Panc1 (cell line): ENCODE measurements at regions not wholly inside any gene's neighbourhood (a gene's known extent, or its start where the extent isn't known, plus 50 kb on each side); places are given as distances from the start of the nearest gene placed in this dataset.

Experiments used
- ATAC-seq: fragments of 200-7000 bp; cut with Tn5 transposase; 2 replicates; pipeline ENCODE4 v1.9.1; 2020; ENCODE audit warnings: mild to moderate bottlenecking, moderate library complexity
- BruUV-seq: library from RNA; stranded (reverse); fragments of 400-500 nt; replicated peaks from 2 replicates; lab custom pipeline; 2021; lab: Mats Ljungman, UMichigan
- CTCF ChIA-PET: fragments of 300-600 bp; sonication (Branson Sonifier 250); formaldehyde crosslinking; loops from one replicate; lab custom pipeline; 2022; ENCODE audit warnings: antibody characterized with exemption; lab: Charles Lee
- POLR2A ChIA-PET: fragments of 300-600 bp; sonication (Branson Sonifier 250); formaldehyde crosslinking; loops from one replicate; lab custom pipeline; 2022; ENCODE audit warnings: antibody characterized with exemption; lab: Charles Lee
- DNase-seq: peaks from one replicate; pipeline ENCODE4 v3.0.0-alpha.2; 2010; ENCODE audit warnings: low read depth, low spot score
- H3K27ac ChIP-seq: 2 replicates; pipeline ENCODE4 v1.5.1; 2011; ENCODE audit warnings: mild to moderate bottlenecking, low read length, inconsistent platforms
- H3K27me3 ChIP-seq: fragments of 200-500 bp; sonication (Bioruptor generic); 2 replicates; pipeline ENCODE4 v1.6.0; 2014; ENCODE audit warnings: low read length, inconsistent platforms; ENCODE audit not compliant: control insufficient read depth, insufficient read depth
- H3K36me3 ChIP-seq: fragments of 200-500 bp; sonication (Bioruptor generic); 2 replicates; pipeline ENCODE4 v1.5.1; 2014; ENCODE audit warnings: inconsistent platforms, mild to moderate bottlenecking, low read length, moderate library complexity; ENCODE audit not compliant: control insufficient read depth, insufficient read depth
- H3K4me1 ChIP-seq: 2 replicates; pipeline ENCODE4 v1.5.1; 2011; ENCODE audit warnings: inconsistent platforms, mild to moderate bottlenecking, low read length, moderate library complexity; ENCODE audit not compliant: control insufficient read depth, insufficient read depth
- H3K4me3 ChIP-seq, 2 experiments: 2 replicates each; pipeline ENCODE4 v1.5.1; 2011 to 2012; ENCODE audit warnings: low read depth in 2 of 2, low read length in 2 of 2, mild to moderate bottlenecking in 2 of 2, inconsistent platforms in 1 of 2, moderate library complexity in 1 of 2
- H3K9me3 ChIP-seq: fragments of 200-500 bp; sonication (Bioruptor generic); 2 replicates; pipeline ENCODE4 v1.5.1; 2014; ENCODE audit warnings: low read depth, mild to moderate bottlenecking, inconsistent platforms, low read length, moderate library complexity; ENCODE audit not compliant: control insufficient read depth, insufficient read depth
- POLR2AphosphoS5 ChIP-seq: IDR thresholded peaks from 2 replicates; pipeline ENCODE4 v1.6.1; 2012; ENCODE audit warnings: mild to moderate bottlenecking, low read depth, low read length, moderate library complexity
- SIN3A ChIP-seq: IDR thresholded peaks from 2 replicates; pipeline ENCODE4 v1.6.1; 2012; ENCODE audit warnings: low read depth, mild to moderate bottlenecking, low read length, moderate library complexity, borderline replicate concordance; ENCODE audit not compliant: insufficient read depth
- TCF7L2 ChIP-seq: IDR thresholded peaks from 2 replicates; pipeline ENCODE4 v1.6.1; 2011; ENCODE audit warnings: mild to moderate bottlenecking, low read depth, low read length, inconsistent platforms
- in situ Hi-C: cut with HindIII; loops from 2 replicates; pipeline ENCODE4 v1.10.0; 2016; ENCODE audit warnings: low sequenced_read_pairs, low pct_unique_long_range_greater_than_20kb
- intact Hi-C: fragments of 100-400 bp; cut with micrococcal nuclease; formaldehyde crosslinking; loops from one replicate; pipeline ENCODE4 v1.10.0; 2022; ENCODE audit not compliant: unreplicated experiment
- TF ChIP-seq, protein P1 (sequence below): fragments of 450-650 bp; IDR thresholded peaks from 2 replicates; pipeline ENCODE4 v1.5.1; 2017; ENCODE audit warnings: mild to moderate bottlenecking
- TF ChIP-seq, protein P2 (sequence below), 2 experiments: IDR thresholded peaks; 2 replicates each; pipeline ENCODE4 v1.6.1; 2011 to 2012; ENCODE audit warnings: low read depth in 2 of 2, control low read depth in 1 of 2, low read length in 1 of 2, mild to moderate bottlenecking in 1 of 2, moderate library complexity in 1 of 2; ENCODE audit not compliant: insufficient read depth in 1 of 2

DNA sequence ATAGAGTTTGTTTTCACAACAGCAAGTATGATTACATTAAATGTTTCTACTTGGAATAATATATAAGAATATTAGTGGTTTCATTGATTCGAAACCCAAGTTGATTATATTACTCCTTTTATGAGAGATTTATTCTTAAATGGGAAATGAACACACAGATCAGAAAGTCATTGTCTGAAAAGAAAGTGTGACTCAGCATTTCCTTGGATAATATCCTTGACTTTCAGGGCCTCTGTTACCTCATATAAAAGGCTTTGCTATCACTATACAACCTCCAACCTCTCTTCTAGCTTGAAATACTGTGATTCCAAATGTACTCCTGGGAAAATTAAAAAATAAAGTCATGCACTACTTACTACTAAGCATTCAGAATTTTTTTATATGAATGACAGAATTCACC lies 295.3 kb upstream of the LYPLAL1 start:
- no peak for ATAC-seq
- no peak for DNase-seq
- no TSS peak for BruUV-seq
- CTCF ChIA-PET = interaction anchor here (0.6 kb wide), 1 partner anchor 376 kb away, joined by 6 read pairs; no protein-coding TSS in a partner anchor
- Histone ChIP-seq H3K9me3 (no peaks in the 10 kb centered on the region), H3K27me3 (no peaks in the 10 kb centered on the region), H3K4me1 (no peaks in the 10 kb centered on the region), H3K27ac (no peak overlapping the region; the same call in 1 of the 2 replicates), H3K4me3 (no peak overlapping the region), H3K36me3 (no peaks in the 10 kb centered on the region)
- intact Hi-C loops = no loop called here
- in situ Hi-C loops = no loop called here
- POLR2A ChIA-PET = no interaction called here
- TF ChIP-seq, protein P1, sequence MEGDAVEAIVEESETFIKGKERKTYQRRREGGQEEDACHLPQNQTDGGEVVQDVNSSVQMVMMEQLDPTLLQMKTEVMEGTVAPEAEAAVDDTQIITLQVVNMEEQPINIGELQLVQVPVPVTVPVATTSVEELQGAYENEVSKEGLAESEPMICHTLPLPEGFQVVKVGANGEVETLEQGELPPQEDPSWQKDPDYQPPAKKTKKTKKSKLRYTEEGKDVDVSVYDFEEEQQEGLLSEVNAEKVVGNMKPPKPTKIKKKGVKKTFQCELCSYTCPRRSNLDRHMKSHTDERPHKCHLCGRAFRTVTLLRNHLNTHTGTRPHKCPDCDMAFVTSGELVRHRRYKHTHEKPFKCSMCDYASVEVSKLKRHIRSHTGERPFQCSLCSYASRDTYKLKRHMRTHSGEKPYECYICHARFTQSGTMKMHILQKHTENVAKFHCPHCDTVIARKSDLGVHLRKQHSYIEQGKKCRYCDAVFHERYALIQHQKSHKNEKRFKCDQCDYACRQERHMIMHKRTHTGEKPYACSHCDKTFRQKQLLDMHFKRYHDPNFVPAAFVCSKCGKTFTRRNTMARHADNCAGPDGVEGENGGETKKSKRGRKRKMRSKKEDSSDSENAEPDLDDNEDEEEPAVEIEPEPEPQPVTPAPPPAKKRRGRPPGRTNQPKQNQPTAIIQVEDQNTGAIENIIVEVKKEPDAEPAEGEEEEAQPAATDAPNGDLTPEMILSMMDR = no peak
- TF ChIP-seq POLR2AphosphoS5 = no peak
- no peak for TF ChIP-seq SIN3A
- no peak for TF ChIP-seq TCF7L2
- TF ChIP-seq, protein P2, sequence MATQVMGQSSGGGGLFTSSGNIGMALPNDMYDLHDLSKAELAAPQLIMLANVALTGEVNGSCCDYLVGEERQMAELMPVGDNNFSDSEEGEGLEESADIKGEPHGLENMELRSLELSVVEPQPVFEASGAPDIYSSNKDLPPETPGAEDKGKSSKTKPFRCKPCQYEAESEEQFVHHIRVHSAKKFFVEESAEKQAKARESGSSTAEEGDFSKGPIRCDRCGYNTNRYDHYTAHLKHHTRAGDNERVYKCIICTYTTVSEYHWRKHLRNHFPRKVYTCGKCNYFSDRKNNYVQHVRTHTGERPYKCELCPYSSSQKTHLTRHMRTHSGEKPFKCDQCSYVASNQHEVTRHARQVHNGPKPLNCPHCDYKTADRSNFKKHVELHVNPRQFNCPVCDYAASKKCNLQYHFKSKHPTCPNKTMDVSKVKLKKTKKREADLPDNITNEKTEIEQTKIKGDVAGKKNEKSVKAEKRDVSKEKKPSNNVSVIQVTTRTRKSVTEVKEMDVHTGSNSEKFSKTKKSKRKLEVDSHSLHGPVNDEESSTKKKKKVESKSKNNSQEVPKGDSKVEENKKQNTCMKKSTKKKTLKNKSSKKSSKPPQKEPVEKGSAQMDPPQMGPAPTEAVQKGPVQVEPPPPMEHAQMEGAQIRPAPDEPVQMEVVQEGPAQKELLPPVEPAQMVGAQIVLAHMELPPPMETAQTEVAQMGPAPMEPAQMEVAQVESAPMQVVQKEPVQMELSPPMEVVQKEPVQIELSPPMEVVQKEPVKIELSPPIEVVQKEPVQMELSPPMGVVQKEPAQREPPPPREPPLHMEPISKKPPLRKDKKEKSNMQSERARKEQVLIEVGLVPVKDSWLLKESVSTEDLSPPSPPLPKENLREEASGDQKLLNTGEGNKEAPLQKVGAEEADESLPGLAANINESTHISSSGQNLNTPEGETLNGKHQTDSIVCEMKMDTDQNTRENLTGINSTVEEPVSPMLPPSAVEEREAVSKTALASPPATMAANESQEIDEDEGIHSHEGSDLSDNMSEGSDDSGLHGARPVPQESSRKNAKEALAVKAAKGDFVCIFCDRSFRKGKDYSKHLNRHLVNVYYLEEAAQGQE (IDR thresholded peaks at IDR 0.05; ENCODE audit: insufficient read depth in 1 of 2, low read depth in 2 of 2, low read length in 1 of 2) = no peak

DNA sequence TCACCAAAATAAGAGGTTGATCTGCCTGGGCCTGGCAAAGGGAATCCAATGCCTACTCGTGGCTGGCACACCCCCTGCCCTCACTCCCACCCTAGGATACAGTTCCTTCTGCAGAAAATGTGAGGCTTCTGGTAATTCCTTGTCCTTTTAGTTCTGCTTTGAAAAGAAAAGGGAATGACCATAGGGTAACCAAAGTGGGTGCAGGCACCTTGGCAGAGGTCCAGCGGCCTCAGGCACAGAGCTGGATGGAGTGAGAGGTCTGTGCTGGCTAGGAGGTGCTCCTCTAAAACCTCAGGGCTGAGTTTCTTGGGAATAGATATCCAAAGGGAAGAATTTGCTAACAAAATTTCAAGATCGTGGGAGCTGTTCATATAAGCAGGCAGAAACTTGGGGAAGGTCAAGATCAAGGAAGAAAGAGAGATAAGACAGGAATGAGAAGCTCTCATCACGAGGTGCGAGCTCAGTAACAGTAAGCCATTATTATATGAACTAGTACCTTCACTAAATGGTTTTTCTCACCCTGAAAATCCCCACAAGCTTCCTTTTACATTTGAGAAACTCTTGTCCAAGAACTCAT lies 293.1 kb upstream of the LYPLAL1 start:
- ChIA-PET CTCF (interaction anchor here (0.6 kb wide), 1 partner anchor 185 kb away, joined by 4 read pairs; no protein-coding TSS in a partner anchor), POLR2A (no interaction called here)
- no peak for DNase-seq
- intact Hi-C loops (no loop called here), in situ Hi-C loops (no loop called here)
- H3K9me3 ChIP-seq = no peaks in the 10 kb centered on the region
- no peaks in the 10 kb centered on the region for H3K4me1 ChIP-seq
- BruUV-seq = no TSS peak
- H3K27me3 ChIP-seq = no peaks in the 10 kb centered on the region
- H3K36me3 ChIP-seq = no peaks in the 10 kb centered on the region
- no peak overlapping the region for H3K4me3 ChIP-seq
- H3K27ac ChIP-seq = peak overlapping the region; percentile 10; the same call in 1 of the 2 replicates
- ATAC-seq = no peak
- TF ChIP-seq, protein P2 (IDR thresholded peaks at IDR 0.05; ENCODE audit: insufficient read depth in 1 of 2, low read depth in 2 of 2, low read length in 1 of 2) = no peak
- TF ChIP-seq POLR2AphosphoS5 = no peak
- TF ChIP-seq SIN3A = no peak
- TF ChIP-seq, protein P1 = no peak
- no peak for TF ChIP-seq TCF7L2
